Activated CD4-positive, alpha-beta T cell treated with anti-CD3 and anti-CD28 coated beads, Interleukin-10, Interleukin-2, amounts not matched to agents 100 ng/mL and 50 ng/mL, durations not matched to agents 16 hours and 8 hours (primary cell): ENCODE measurements at regions not wholly inside any gene's neighbourhood (a gene's known extent, or its start where the extent isn't known, plus 50 kb on each side); places are given as distances from the start of the nearest gene placed in this dataset.
A peak's percentile ranks its signal among the peaks of the same experiment; 100 is the strongest.
"Not testable (repeated sequence)": the region's sequence is repeated elsewhere in the genome, so short reads cannot be mapped to it uniquely, and the experiment has no call there.

Source experiments
- DNase-seq: peaks from one replicate; pipeline ENCODE4 v3.0.0-alpha.2; 2020

DNA sequence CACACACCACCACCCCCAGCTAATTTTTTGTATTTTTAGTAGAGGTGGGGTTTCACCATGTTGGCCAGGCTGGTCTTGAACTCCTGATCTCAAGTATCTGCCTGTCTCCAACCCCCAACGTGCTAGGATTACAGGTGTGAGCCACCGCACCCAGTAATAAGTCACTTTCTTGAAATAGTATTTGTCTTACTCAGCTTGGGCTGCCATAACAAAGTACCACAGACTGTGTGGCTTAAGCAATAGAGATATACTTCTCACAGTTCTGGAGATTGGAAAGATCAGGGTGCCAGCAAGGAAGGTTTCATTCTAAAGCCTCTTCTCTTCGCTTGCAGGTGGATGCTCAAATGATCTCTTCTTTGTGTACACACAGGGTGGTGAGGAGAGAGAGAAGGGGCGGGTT lies 99.8 kb downstream of the ARRDC3 start:
- no peak for DNase-seq

DNA sequence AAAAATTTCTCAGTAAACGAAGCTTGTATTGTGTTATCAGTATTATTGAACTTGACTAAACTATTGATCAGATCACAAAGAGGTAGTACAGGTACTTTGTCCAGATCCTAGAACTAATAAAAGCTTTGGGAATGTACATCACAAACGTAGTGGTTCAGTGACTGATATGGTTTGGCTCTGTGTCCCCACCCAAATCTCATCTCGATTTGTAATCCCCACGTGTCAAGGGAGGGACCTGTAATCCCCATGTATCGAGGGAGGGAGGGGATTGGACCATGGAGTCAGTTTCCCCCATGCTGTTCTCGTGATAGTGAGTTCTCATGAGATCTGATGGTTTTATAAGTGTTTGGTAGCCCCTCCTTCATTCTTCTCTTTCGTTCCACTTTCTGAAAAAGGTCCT lies 100.9 kb downstream of the ARRDC3 start:
- DNase-seq = no peak

DNA sequence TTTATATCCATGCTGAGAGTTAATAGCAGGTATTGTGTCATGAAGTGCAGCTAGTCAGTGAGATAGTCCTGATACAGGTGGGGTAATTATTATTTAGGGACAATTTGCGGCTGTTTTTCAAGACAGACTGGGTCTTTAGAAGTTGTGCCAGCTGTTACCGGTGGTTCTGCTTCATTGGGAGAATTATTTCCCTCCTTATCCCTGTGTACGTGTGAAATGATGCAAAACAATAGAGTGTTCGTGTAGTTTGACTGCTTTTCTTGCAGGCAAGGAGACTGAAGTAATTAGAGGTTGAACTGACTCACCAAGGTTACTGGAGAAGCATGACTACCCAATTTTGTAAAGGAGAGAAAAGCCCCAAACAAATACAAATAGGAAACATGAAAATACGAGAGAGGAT lies 101.7 kb downstream of the ARRDC3 start:
- DNase-seq = peak; percentile 47

DNA sequence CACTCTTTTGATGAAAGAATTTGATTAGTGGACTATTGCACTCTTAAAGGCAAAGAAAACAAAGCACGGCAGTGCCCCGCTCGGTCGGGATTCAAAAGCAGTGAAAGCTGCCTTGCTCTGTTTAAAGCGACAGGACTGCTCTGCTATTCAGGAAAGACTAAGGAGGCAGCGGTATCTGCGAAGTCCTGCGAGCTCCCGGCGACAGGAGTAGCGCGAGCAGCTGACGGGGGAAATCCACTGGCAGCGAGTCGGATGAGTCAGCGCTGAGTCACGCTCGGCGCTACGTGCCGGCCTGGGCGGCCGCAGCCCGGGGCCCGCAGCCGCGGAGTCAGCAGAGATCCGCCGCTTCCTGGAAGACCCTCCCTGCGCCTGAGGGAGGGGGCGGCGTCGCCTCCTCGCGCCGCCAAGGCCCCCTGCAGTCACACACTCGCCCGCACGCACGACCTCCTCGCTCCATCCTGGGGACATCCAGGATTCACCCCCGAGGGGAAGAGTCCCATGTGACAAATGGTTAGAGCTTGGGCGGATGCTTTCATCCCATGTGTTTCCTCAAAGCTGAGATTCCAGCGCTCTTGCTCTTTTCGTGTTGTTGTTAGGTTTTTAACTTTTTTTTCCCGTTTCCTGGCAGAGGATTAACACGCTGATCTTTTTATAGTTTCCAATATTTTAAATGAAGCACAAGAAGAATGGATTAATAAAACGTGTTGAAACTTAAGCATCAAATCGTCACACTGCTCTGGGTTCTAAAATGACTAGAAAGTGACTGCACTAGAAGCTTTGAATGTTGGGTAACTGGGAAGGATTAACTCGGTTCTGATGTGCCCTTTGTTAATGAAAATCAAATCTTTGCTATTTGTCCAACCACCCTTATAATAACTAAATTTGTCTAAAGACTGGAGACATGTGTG lies 102.5 kb downstream of the ARRDC3 start:
- peak; percentile 94 for DNase-seq

DNA sequence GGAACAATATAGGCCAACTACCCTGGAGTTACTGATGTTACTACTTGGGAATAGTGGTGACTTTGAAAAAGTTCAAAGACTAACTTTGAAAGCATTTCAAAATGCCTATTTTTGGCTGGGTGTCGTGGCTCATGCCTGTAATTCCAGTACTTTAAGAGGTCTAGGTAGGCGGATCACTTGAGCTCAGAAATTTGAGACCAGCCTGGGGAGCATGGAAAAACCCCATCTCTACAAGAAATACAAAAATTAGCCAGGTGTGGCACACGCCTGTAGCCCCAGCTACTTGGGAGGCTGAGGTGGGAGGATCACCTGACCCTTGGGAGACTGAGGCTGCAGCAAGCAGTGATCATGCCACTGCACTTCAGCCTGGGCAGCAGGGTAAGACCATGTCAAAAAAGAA lies 105.3 kb downstream of the ARRDC3 start:
- DNase-seq = no peak

DNA sequence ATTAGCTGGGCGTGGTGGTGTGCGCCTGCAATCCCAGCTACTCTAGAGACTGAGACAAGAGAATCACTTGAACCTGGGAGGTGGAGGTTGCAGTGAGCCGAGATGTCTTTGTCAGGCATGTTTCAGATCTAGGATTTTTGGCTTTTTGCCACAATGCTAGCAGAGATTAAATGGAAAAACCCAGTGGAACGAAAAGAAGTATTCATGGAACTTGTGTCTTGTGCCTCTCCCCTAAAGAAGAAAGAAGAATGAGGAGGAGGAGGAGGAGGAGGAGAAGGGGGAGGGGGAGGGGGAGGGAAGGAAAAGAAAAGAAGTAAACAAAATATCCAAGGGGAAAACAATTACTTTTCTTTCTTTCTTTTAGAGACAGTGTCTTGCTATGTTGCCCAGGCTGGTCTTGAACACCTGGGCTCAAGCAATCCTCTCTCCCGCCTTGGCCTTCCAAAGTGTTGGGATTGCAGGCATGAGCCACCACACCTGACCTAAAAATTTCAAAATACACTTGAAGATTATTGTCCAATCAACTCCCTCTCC lies 106.0 kb downstream of the ARRDC3 start:
- no peak for DNase-seq

DNA sequence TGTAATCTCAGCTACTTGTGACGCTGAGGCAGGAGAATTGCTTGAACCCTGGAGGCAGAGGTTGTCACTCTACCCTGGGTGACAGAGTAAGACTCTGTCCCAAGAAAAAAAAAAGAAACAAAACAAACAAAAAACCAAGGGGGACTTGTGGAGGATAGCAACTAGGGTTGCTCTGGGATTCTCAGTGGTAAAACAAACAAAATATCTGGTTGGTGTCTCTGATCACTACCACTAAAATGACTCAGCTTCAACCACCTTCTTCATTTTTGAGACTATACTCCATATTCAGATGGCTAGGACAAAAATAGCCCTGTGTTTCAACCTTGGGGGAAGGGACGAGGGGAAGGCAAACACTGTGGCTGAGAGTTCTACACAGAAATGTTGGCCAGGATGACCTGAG lies 110.3 kb downstream of the ARRDC3 start:
- DNase-seq = peak; percentile 80

DNA sequence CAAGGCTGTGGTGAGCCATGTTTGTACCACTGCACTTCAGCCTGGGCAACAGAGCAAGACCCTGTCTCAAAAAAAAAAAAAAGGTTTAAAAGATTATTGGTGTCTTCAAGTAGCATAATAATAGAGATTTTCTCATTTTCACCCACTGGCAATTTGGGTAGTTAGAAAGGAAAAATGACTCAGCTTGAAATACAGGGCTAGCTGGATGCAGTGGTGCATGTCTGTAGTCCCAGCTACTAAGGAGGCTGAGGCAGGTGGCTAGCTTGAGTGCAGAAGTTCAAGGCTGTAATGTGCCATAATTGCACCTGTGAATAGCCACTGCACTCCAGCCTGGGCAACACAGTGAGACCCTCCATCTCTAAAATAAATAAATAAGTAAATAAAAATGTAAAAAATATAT lies 111.1 kb downstream of the ARRDC3 start:
- DNase-seq = peak; percentile 51

DNA sequence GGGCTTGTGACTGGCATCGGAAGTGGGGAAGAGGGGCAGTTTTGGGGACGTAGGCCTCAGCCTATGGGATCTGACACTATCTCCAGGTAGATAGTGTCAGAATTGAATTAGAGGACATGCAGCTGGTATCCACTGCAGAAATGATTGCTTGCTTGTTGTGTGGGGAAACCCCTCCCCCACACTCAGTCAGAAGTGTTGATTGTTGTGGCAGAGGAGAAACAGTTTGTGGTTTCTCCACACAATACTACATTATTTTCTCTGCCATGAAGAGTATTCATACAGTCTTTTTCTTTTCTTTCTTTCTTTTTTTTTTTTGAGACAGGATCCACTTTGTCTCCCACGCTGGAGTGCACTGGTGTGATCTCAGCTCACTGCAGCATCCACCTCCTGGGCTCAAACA lies 113.9 kb downstream of the ARRDC3 start:
- DNase-seq = peak; percentile 76

DNA sequence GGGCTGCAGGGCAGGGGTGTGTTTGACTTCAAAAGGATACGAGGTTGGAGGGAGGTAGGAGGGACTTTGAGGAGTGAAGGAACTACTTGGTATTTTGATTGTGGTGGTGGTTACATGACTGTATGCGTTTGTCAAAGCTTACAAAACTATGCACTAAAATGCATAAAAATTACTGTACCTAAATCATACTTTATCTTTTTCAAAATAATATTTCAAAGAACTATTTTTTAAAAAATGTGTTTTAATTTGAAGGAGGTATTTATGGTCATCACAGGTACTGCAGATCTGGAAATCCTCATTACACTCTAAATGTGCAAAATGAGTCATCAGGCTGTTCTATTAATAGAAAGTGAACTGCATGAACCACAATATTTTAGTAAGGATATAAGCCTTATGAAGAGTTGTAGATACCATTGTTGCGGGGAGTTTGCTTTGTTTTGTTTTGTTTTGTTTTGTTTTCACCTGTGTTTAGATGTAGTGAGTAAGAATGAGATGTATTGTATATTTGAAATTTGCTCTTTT lies 116.9 kb downstream of the ARRDC3 start:
- peak; percentile 42 for DNase-seq

DNA sequence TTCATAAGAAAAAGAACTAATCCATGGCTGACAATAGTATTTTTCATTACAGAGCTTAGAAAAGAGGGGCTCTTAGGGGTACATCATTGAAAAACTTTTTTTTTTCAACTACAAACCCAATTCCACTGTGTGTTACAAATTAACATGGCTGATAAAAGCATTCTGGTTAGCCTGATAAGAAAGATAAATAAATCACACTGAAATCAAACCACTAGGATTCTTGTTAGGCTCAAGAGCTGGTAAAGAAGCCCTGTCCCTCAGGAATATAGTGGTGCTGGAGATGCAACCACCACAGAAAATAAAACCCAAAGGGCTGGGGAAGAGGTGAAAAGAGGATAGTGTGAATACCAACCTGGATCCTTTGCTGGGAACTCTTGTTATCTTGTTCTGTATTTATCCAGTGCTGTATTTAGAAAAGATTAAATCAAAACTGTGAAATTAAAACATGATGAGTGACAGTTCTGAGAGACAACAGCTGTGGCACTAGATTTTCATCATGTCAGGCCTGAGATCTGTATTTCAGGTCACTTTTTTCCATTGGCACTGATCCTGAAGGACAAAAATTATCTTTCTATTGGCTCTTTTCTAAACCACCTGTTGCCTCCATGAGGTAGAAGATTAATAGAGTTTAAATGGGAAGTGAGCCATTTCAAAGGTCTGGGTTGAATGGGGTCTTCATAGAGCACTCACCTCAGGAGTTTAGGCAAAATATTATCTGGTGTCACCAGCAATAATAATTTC lies 118.6 kb downstream of the ARRDC3 start:
- no peak for DNase-seq

DNA sequence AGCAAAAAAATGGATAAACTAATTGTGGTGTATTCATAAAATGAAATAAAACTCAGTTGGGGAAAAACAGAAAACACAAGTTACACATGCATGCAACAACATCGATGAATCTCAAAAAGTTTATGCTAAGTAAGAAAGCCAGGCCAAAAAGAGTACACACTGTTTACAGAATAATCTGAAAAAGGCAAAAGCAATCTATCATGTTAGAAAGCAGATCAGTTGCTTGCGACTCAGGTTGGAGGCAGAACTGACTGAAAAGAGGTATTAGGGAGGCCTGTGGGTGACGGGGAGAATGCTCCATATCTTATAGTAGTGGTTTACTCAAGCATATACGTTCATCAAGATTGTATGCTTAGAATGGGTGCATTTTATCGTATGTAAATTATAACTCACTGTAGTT lies 119.2 kb downstream of the ARRDC3 start:
- no peak for DNase-seq

DNA sequence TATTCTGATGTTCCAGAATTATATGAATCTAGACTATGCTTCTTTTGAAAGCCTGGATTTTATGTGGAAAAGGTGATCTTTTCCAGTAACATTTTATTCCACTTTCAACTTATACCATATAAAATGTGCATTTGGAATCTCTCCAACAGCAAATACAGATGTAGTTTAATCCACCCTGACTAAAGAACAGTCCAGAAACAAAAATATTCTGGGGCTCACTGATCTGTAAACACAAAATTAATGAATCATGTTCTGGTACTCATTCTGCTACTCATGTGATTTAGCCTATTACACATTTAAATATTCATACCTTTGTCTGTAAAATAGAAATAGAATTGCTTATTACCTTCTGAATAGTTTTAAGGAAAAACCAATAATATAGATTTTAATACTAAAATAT lies 125.8 kb downstream of the ARRDC3 start:
- no peak for DNase-seq

DNA sequence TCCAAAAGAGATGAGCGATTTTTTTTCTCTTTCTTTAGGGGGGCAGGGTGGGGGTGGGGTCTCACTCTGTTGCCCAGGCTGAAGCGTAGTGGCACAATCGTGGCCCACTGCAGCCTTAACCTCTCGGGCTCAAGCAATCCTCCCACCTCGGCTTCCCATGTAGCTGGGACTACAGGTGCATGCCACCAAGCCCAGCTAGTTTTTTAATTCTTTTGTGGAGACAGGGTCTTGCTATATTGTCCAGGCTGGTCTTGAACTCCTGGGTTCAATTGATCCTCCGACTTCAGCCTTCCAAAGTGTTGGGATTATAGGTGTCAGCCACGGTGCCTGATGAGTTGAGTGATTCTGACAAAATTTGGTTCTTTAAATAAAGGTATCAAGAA lies 127.0 kb downstream of the ARRDC3 start:
- DNase-seq = no peak

DNA sequence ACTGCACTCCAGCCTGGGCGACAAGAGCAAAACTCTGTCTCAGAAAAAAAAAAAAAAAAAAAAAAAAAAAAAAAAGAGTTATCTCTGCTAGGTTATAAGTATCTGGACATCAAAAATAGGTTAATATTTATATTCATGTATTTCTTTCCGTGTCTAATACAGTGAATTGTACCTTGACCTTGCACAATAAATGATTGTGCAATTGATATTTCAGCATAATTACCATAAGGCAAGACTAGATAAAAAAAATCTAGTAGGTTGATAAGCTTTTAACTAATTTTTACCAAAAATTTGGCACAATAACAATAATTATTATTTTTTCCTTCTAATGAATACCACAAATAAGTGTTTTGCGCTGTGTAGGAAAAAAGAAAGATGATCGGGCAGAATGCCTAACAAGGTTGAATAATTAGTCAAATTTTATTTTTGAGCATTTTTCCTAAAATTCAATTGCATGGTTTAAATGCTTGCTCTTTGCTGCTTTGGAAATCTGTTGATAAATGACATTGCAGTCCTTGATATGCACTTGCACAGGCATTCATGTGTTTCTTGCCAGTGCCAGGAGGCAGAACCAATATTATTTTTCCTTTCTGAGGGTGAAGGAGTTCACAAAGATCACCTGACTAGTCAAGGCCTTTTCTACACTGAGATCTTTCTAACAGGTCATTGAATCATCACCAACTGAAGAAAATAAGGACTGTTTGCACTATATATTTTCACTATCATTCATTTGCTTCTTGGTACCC lies 127.5 kb downstream of the ARRDC3 start:
- no peak for DNase-seq

DNA sequence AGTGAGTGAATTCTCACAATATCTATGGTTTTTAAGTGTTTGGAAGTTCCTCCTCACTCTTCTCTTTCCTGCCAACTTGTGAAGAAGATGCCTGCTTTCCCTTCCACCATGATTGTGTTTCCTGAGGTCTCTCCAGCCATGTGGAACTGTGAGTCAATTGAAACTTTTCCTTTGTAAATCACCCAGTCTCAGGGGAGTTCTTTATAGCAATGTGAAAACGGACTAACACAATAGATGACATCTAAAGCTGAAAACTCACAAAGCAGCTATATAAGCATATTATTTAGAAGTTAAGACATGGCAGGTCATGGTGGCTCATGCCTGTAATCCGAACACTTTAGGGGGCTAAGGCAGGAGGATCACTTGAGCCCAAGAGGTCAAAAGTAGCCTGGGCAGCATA lies 130.2 kb downstream of the ARRDC3 start:
- no peak for DNase-seq

DNA sequence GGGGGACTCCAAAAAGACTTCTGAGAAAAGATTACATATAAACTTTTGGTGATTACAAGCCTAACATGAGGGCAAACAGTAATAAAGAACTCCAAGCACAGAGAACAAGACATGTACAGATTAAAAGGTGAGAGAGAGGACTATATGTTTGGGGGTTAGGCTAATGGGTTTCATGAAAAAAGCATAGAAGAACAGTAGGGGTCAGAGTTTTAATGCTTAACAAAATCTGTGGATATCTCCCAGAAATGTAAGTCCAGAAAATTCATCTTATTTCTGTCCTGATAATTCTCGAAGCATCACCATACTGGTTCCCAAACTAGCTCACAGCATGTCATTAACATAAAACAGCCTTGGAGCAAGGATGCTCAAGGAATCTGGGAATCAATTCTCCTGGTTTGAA lies 137.2 kb downstream of the ARRDC3 start:
- DNase-seq = no peak

DNA sequence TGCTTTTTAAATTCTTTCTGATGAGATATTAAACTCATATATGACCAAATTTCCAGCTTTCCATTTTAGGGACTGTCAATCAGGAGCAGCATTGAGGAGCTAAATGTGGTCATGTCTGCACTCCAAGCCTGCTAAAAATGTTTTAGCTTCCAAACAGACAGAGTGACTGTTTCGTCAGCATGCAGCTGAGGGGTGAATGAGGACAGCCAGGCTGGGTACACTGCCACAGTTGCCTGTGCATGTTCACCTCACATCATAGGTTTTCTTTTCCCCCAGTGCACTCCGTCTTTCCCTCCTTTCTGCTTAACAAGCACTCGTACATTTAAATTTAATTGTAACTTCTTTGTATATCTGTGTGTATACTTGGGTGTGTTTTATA lies 138.1 kb downstream of the ARRDC3 start:
- DNase-seq = no peak

DNA sequence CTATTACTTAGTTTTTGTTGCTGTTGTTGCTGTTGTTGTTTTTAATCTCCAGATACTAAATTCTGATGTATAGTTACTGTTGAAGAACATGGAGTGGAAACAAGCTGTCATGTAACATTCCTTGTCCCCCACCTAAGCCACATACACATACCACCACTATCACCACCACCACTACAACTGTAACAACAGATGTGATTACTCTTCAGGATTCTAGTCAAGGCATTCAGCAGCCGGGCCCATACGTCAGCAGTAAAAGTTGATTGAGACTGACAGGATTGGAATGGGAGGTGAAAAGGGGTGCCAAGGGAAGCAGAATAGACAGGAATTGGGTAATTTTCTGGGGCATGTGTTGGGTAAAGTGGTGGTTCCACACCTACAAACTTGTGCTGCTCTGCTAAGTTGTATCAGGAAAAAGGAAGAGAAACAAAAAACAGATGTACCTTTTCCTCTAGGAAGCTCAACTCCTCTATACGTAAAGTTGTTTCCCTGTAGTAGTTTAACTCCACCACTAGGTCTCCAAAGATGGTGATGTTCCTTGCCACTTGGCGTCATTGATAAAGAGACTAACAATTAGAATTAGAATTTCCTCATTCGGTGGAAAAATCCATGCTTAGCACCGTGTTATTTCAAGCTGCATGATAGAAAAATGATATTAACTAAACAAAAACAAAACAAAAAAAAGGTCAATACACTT lies 138.6 kb downstream of the ARRDC3 start:
- DNase-seq = no peak

DNA sequence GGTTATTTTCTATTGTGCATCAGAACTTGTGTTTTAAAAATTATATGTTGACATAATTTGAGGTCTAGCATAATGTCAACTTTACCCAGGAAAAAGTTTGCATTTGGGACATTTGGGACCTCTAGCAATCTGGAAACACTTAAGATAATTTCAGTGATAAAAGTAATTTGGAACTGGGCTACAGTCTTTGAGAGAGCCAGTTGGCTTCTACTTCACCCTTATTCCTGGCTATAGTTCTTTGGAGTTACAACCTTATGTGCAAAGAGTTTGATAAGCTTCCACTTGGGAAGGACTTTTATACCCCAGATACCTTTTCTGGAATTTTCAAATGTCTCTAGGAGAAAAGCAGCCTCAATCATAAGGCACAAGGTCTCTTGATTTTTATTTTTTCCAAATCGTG lies 139.3 kb downstream of the ARRDC3 start:
- DNase-seq = no peak

DNA sequence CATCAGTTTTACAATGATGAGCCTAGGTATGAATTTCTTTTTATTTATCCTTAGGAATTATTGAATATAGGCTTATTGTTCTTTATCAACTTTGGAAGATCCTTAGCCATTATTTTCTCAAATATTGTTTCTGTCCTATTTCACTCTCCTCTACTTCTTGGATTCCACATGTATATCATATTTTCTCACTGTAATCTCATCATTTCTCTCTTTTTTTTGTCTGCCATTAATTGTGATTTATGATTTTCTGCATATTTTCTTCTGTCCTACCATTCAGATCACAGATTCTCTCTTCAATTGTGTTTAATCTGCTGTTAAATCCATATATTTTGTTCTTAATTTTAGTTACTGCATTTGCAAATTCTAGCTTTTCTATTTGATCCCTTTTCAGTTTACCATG lies 139.8 kb downstream of the ARRDC3 start:
- no peak for DNase-seq

DNA sequence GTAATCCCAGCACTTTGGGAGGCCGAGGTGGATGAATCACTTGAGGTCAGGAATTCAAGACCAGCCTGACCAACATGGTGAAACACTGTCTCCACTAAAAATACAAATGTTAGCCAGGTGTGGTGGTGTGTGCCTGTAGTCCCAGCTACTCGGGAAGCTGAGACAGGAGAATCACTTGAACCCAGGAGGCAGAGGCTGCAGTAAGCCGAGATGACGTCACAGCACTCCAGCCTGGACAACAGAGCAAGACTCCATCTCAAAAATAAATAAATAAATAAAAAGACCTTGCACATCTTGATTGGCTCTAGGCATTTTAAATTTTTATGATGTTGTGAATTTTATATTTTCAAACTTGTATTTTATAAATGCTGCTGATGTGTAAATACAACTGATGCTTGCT lies 141.7 kb downstream of the ARRDC3 start:
- DNase-seq = not testable (repeated sequence)

DNA sequence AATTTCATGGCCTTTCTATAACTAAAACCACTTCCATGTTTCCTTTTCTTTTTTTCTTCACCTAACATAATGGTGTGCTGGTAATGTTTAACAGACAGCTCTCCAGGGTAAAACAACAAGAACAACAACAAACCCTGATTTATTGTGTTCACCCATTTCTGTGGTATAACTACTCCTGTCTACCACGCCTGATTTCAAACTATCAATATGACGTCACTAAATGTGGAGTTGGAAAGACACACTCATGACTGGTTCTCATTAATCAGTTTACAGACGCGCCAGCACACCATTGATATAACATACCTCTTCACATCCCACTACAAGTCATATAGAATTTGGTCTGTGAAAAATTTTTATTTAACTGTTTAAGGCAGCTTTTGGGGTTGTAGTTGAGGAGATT lies 142.9 kb downstream of the ARRDC3 start:
- DNase-seq = no peak
